Adrenal gland (tissue), 5 donors: ENCODE measurements at regions not wholly inside any gene's neighbourhood (a gene's known extent, or its start where the extent isn't known, plus 50 kb on each side); places are given as distances from the start of the nearest gene placed in this dataset.

Experiments used
- CTCF ChIP-seq, 6 experiments: fragments of 450-650 bp in 4 of 6; fragments of 200-600 bp in 2 of 6; sonication (generic) in 1 of 6; IDR thresholded peaks; 1 replicate in 5 of 6; 2 replicates in 1 of 6; pipeline versions ENCODE4 v1.5.1 to v1.8.0; 2016 to 2021; ENCODE audit warnings: antibody characterized with exemption in 6 of 6, mild to moderate bottlenecking in 2 of 6, moderate library complexity in 1 of 6
- POLR2A ChIP-seq, 2 donors: fragments of 450-650 bp; IDR thresholded peaks; one replicate each; pipeline ENCODE4 v1.6.1; 2017; ENCODE audit warnings: antibody characterized with exemption in 2 of 2, mild to moderate bottlenecking in 2 of 2, moderate library complexity in 1 of 2
- donor health status: DM: no; HTN: no; CAD: no.

- no peak for TF ChIP-seq CTCF (IDR thresholded peaks at IDR 0.05)
- no peak for TF ChIP-seq POLR2A (IDR thresholded peaks at IDR 0.05)
Measured at GRCh38 chr3:5826467-5826866, 639.0 kb downstream of the EDEM1 start.
